Cardiac fibroblast (primary cell): ENCODE measurements at regions not wholly inside any gene's neighbourhood (a gene's known extent, or its start where the extent isn't known, plus 50 kb on each side); places are given as distances from the start of the nearest gene placed in this dataset.

ENCODE experiments used
- DNase-seq, 2 donors: peaks; one replicate each; pipeline versions ENCODE4 v3.0.0 to v3.0.0-alpha.2; 2010; ENCODE audit warnings: low read depth in 2 of 2
- H3K4me3 ChIP-seq, 2 donors: replicated peaks in 1 of 2; 1 replicate in 1 of 2; 2 replicates in 1 of 2; pipeline ENCODE4 v1.5.1; 2011; ENCODE audit warnings: low read depth in 2 of 2, low read length in 2 of 2, mild to moderate bottlenecking in 2 of 2, moderate library complexity in 1 of 2
- TF ChIP-seq, protein P1 (sequence below): IDR thresholded peaks from one replicate; pipeline ENCODE4 v1.5.1; 2011; ENCODE audit warnings: low read depth, mild to moderate bottlenecking, low read length, inconsistent platforms

DNA sequence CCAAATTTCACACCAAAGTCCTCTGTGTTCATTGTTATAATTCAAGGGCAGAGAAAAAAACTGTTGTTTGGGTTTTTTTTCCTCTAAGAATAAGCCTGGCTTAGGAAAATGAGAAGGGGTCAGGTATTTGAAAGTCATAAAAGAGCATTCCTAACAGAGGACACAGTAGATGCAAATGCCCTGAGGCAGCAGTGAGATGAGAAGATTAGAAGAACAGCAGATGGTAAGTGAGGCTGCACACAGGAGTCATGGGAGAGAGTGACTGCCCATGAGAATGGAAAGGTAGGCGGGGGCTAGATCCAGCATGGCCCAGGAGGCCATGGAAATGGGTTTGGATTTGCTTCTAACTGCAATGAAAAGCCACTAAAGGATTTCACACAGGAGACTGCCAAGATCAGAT lies 107.5 kb upstream of the RBPJ start:
- no peak overlapping the region for H3K4me3 ChIP-seq
- TF ChIP-seq, protein P1, sequence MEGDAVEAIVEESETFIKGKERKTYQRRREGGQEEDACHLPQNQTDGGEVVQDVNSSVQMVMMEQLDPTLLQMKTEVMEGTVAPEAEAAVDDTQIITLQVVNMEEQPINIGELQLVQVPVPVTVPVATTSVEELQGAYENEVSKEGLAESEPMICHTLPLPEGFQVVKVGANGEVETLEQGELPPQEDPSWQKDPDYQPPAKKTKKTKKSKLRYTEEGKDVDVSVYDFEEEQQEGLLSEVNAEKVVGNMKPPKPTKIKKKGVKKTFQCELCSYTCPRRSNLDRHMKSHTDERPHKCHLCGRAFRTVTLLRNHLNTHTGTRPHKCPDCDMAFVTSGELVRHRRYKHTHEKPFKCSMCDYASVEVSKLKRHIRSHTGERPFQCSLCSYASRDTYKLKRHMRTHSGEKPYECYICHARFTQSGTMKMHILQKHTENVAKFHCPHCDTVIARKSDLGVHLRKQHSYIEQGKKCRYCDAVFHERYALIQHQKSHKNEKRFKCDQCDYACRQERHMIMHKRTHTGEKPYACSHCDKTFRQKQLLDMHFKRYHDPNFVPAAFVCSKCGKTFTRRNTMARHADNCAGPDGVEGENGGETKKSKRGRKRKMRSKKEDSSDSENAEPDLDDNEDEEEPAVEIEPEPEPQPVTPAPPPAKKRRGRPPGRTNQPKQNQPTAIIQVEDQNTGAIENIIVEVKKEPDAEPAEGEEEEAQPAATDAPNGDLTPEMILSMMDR: no peak
- DNase-seq: no peak

GRCh38 chr4:26214994-26215393 lies 105.8 kb upstream of the RBPJ start:
- no peak overlapping the region for H3K4me3 ChIP-seq
- no peak for DNase-seq
- TF ChIP-seq, protein P1: no peak

GRCh38 chr4:26215725-26216124 lies 105.1 kb upstream of the RBPJ start:
- H3K4me3 ChIP-seq: no peak overlapping the region
- TF ChIP-seq, protein P1: no peak
- DNase-seq: no peak

GRCh38 chr4:26217481-26217880 lies 103.3 kb upstream of the RBPJ start:
- no peak overlapping the region for H3K4me3 ChIP-seq
- no peak for DNase-seq
- TF ChIP-seq, protein P1: no peak

GRCh38 chr4:26217961-26218676 lies 102.7 kb upstream of the RBPJ start:
- H3K4me3 ChIP-seq: no peak overlapping the region
- DNase-seq: no peak
- TF ChIP-seq, protein P1: no peak

- TF ChIP-seq, protein P1: no peak
- no peak overlapping the region for H3K4me3 ChIP-seq
- no peak for DNase-seq
These were observed 101.9 kb upstream of the RBPJ start for GRCh38 chr4:26218677-26219605.
